ENCODE measurements at regions not wholly inside any gene's neighbourhood (a gene's known extent, or its start where the extent isn't known, plus 50 kb on each side); places are given as distances from the start of the nearest gene placed in this dataset.
"Not testable (repeated sequence)": the region's sequence is repeated elsewhere in the genome, so short reads cannot be mapped to it uniquely, and the experiment has no call there.

DNA sequence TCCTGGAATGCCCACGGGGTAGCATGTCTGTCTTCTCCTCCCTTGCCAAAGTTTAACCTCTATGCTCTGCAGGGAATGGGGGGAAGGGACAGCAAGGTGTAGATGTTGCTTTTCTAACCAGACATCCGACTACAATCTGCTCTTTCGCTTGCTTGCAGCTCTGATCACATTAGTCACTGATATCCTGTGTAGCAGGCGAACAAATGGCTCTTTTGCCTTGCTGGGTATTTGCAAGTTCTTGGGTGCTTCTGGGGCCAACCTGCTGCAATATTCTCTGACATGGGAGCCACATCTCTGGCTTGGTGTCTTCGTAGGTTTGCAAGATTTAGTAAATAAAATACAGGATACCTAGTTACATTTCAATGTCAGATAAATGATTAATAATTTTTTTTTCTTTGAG lies 190.0 kb downstream of the ASB1 start:
- DNase-seq (ENCODE audit: extremely low spot score): no peak
- ChIA-PET CTCF (no interaction called here), POLR2A (no interaction called here)
- TF ChIP-seq CTCF (IDR thresholded peaks at IDR 0.05; ENCODE audit: control extremely low read depth, extremely low read depth, low read depth, missing control alignments): no peak

DNA sequence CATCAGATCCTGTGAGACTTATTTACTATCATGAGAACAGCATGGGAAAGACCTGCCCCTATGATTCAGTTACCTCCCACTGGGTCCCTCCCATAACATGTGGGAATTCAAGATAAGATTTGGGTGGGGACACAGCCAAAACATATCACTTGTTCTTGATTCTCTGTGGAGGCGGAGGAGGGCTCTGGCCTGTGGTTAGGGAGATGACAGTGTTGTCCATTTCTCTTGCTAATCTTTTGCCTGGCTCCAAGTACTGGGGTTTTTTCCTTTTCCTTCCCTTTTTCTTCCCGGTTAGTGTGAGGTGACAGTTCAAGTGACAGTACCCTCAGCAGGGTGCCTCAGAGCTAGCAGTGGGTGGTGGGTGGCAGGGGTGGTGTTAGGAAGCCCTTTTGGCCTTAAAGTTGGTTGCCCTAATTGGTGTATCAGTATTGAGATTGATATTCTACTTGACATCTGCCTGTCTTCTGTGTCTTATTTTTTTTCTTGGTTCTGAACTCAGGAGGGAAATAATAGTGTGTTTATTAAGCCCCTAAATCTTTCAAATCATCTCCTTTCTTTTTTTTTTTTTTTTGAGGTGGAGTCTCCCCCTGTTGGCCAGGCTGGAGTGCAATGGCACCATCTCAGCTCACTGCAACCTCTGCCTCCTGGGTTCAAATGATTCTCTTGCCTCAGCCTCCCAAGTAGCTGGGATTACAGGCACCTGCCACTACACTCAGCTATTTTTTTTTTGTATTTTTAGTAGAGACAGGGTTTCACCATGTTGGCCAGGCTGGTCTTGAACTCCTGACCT lies 192.0 kb downstream of the ASB1 start:
- CTCF ChIA-PET; POLR2A ChIA-PET; DNase-seq (ENCODE audit: extremely low spot score): not testable (repeated sequence)

DNA sequence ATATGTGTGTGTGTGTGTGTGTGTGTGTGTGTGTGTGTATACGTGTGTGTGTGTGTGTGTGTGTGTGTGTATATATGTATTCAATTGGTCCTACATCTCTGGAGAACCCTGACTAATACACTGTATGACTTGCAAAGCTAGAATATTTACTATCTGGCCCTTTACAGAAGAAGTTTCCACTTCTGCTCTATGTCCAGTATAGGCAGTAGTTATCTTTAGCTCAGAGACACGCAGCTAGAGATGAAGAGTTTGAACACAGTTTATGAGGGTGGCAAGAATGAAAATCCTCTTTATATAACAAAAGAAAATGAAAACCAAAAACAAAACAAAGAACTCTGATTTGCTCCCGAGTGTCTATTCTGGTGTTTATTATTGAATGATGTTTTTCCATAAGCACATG lies 201.2 kb downstream of the ASB1 start:
- TF ChIP-seq CTCF (IDR thresholded peaks at IDR 0.05; ENCODE audit: control extremely low read depth, extremely low read depth, low read depth, missing control alignments): no peak
- CTCF ChIA-PET: no interaction called here
- DNase-seq (ENCODE audit: extremely low spot score): no peak
- POLR2A ChIA-PET: no interaction called here

DNA sequence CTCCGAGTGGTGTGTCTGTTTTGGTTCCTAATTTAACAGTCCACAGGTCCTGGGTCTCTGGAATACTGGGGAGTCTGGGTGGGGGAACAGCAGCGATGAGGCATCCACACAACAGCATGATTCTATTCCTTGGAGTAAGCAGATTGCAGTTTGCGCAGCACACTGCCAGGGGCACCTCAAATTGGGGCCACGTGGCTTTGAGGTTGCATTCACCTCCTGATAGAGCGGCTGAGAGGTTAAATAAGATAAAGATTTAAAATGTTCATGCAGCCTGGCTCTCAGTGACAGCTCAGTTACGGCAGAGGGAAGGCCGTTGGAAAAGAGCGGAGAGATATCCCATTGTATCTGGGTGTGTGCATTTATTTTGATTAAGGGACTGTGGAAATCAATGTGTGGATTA lies 202.3 kb downstream of the ASB1 start:
- POLR2A ChIA-PET: no interaction called here
- CTCF ChIA-PET: no interaction called here
- DNase-seq (ENCODE audit: extremely low spot score): no peak
- no peak for TF ChIP-seq CTCF (IDR thresholded peaks at IDR 0.05; ENCODE audit: control extremely low read depth, extremely low read depth, low read depth, missing control alignments)

- DNase-seq (ENCODE audit: extremely low spot score): no peak
- ChIA-PET POLR2A (no interaction called here), CTCF (no interaction called here)
- no peak for TF ChIP-seq CTCF (IDR thresholded peaks at IDR 0.05; ENCODE audit: control extremely low read depth, extremely low read depth, low read depth, missing control alignments)
These were observed 204.9 kb downstream of the ASB1 start for GRCh38 chr2:238631491-238632180.

- POLR2A ChIA-PET: no interaction called here
- CTCF ChIA-PET: no interaction called here
- no peak for DNase-seq (ENCODE audit: extremely low spot score)
- no peak for TF ChIP-seq CTCF (IDR thresholded peaks at IDR 0.05; ENCODE audit: control extremely low read depth, extremely low read depth, low read depth, missing control alignments)
These were observed 205.7 kb downstream of the ASB1 start for GRCh38 chr2:238632181-238633060.
